ENCODE measurements at regions not wholly inside any gene's neighbourhood (a gene's known extent, or its start where the extent isn't known, plus 50 kb on each side); places are given as distances from the start of the nearest gene placed in this dataset.

- TF ChIP-seq CTCF (IDR thresholded peaks at IDR 0.05) (no peak), EZH2 (IDR thresholded peaks at IDR 0.05) (no peak), EZH2phosphoT487 (IDR thresholded peaks at IDR 0.05) (no peak)
Observed at GRCh38 chr4:32962100-32962499, 2241.9 kb downstream of the PCDH7 start.

Data from neural progenitor cell (in vitro differentiated cells).